SK-N-SH treated with all-trans-retinoic acid at 6 μM for 48 hours (cell line): ENCODE measurements at regions not wholly inside any gene's neighbourhood (a gene's known extent, or its start where the extent isn't known, plus 50 kb on each side); places are given as distances from the start of the nearest gene placed in this dataset.

Experiments used
- ATAC-seq: fragments of 200-7000 bp; cut with Tn5 transposase; 3 replicates; pipeline ENCODE4 v1.9.1; 2020; ENCODE audit warnings: mild to moderate bottlenecking, moderate library complexity
- ARNTL ChIP-seq: fragments of 450-650 bp; formaldehyde crosslinking; IDR thresholded peaks from 2 replicates; pipeline ENCODE4 v1.5.0; 2020; ENCODE audit warnings: low read depth, mild to moderate bottlenecking, moderate library complexity, borderline replicate concordance
- BACH2 ChIP-seq: fragments of 250-450 bp; sonication (Bioruptor Pico); IDR thresholded peaks from 2 replicates; pipeline ENCODE4 v1.9.0; 2021; ENCODE audit warnings: mild to moderate bottlenecking, borderline replicate concordance
- CSDC2 ChIP-seq: fragments of 250-450 bp; sonication (Bioruptor Pico); IDR thresholded peaks from 2 replicates; pipeline ENCODE4 v1.5.0; 2020; ENCODE audit warnings: mild to moderate bottlenecking, moderate library complexity
- ESRRG ChIP-seq: fragments of 250-450 bp; sonication (Bioruptor Pico); IDR thresholded peaks from 2 replicates; pipeline ENCODE4 v1.6.1; 2021; ENCODE audit warnings: mild to moderate bottlenecking
- GLIS3 ChIP-seq: fragments of 250-450 bp; sonication (Bioruptor Pico); IDR thresholded peaks from 2 replicates; pipeline ENCODE4 v1.5.0; 2020; ENCODE audit warnings: mild to moderate bottlenecking, moderate library complexity
- ISL1 ChIP-seq: fragments of 250-450 bp; sonication (Bioruptor Pico); IDR thresholded peaks from 2 replicates; pipeline ENCODE4 v2.1.2; 2022; ENCODE audit warnings: mild to moderate bottlenecking, moderate library complexity
- OSR1 ChIP-seq: fragments of 250-450 bp; sonication (Bioruptor Pico); IDR thresholded peaks from 2 replicates; pipeline ENCODE4 v1.8.0; 2022; ENCODE audit warnings: moderate library complexity, mild to moderate bottlenecking, inconsistent platforms
- PPARA ChIP-seq: fragments of 250-450 bp; sonication (Bioruptor Pico); IDR thresholded peaks from 2 replicates; pipeline ENCODE4 v1.5.0; 2020; ENCODE audit warnings: mild to moderate bottlenecking, borderline replicate concordance
- RARB ChIP-seq: fragments of 250-450 bp; sonication (Bioruptor Pico); IDR thresholded peaks from 2 replicates; pipeline ENCODE4 v1.8.0; 2021; ENCODE audit warnings: mild to moderate bottlenecking, moderate library complexity
- TCF4 ChIP-seq: fragments of 250-450 bp; sonication (Bioruptor Pico); IDR thresholded peaks from 2 replicates; pipeline ENCODE4 v1.8.0; 2021; ENCODE audit warnings: mild to moderate bottlenecking, moderate library complexity, borderline replicate concordance
- TOX ChIP-seq: fragments of 250-450 bp; sonication (Bioruptor Pico); IDR thresholded peaks from 2 replicates; pipeline ENCODE4 v1.8.0; 2021; ENCODE audit warnings: mild to moderate bottlenecking, moderate library complexity, borderline replicate concordance
- ZC3H10 ChIP-seq: fragments of 250-450 bp; sonication (Bioruptor Pico); IDR thresholded peaks from 2 replicates; pipeline ENCODE4 v1.5.1; 2021; ENCODE audit warnings: mild to moderate bottlenecking, moderate library complexity
- ZFP3 ChIP-seq: fragments of 250-450 bp; sonication (Bioruptor Pico); IDR thresholded peaks from 2 replicates; pipeline ENCODE4 v1.5.0; 2020; ENCODE audit warnings: mild to moderate bottlenecking, moderate library complexity
- ZFP30 ChIP-seq: fragments of 450-650 bp; formaldehyde crosslinking; IDR thresholded peaks from 2 replicates; pipeline ENCODE4 v1.5.0; 2022; ENCODE audit warnings: mild to moderate bottlenecking, moderate library complexity
- ZNF565 ChIP-seq: fragments of 450-650 bp; formaldehyde crosslinking; conservative IDR thresholded peaks from 2 replicates; pipeline ENCODE4 v1.5.0; 2020; ENCODE audit warnings: low read depth, mild to moderate bottlenecking, moderate library complexity
- ZNF70 ChIP-seq: fragments of 450-650 bp; formaldehyde crosslinking; IDR thresholded peaks from 2 replicates; pipeline ENCODE4 v1.5.0; 2020; ENCODE audit warnings: mild to moderate bottlenecking, moderate library complexity
- TF ChIP-seq, protein P1 (sequence below): fragments of 250-450 bp; sonication (Bioruptor Pico); IDR thresholded peaks from 2 replicates; pipeline ENCODE4 v1.5.0; 2020; ENCODE audit warnings: mild to moderate bottlenecking, moderate library complexity
- TF ChIP-seq, protein P2 (sequence below): fragments of 250-450 bp; sonication (Bioruptor Pico); IDR thresholded peaks from 2 replicates; pipeline ENCODE4 v1.8.0; 2021; ENCODE audit warnings: low read depth, mild to moderate bottlenecking, moderate library complexity, borderline replicate concordance
- TF ChIP-seq, protein P3 (sequence below): fragments of 250-450 bp; sonication (Bioruptor Pico); IDR thresholded peaks from 2 replicates; pipeline ENCODE4 v1.5.1; 2021; ENCODE audit warnings: mild to moderate bottlenecking, moderate library complexity
- TF ChIP-seq, protein P4 (sequence below): fragments of 250-450 bp; sonication (Bioruptor Pico); IDR thresholded peaks from 2 replicates; pipeline ENCODE4 v1.5.1; 2020; ENCODE audit warnings: low read depth, mild to moderate bottlenecking, moderate library complexity
- TF ChIP-seq, protein P5 (sequence below): fragments of 250-450 bp; sonication (Bioruptor Pico); IDR thresholded peaks from 2 replicates; pipeline ENCODE4 v1.8.0; 2020; ENCODE audit warnings: mild to moderate bottlenecking, moderate library complexity, borderline replicate concordance

DNA sequence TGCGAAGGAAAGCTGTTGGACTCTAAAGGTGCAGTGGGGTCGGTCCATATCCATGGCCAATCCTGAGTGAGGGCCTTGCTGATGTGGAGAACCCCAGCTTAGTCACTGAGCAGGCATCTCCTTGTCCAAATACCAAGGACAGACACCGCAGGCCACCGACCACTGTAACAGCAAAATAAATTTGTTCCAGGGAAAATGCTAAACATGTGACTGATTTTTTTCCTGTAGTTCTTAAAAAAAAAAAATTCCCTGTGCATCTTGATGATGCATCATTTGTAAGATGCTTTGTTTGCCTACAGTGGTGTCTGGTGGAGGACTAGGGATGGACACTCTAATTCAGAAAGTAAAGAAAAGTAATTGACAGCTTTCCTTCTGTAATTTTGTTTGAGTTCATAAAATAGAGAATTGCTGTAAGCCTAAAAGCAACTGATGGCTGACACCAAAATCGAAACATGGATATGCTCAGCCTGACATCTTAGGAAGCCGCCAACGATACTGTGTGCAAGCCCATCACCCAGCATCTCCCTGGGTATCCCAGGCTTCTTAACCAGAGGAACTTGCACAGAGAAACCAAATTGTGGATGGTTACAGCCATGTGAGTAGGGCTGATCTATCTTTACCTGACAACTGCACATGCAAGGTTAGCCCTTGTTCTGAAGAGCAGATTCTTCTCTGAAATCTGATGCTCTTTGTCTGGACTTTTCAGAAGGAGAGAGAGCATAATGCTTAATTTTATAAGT lies 188.6 kb downstream of the ARL4C start:
- TF ChIP-seq CSDC2 (no peak), BACH2 (no peak), ZFP30 (CRISPR knock-in tag) (no peak), ARNTL (CRISPR knock-in tag) (no peak), ZFP3 (CRISPR knock-in tag) (no peak), RARB (CRISPR knock-in tag) (no peak)
- TF ChIP-seq, protein P1, sequence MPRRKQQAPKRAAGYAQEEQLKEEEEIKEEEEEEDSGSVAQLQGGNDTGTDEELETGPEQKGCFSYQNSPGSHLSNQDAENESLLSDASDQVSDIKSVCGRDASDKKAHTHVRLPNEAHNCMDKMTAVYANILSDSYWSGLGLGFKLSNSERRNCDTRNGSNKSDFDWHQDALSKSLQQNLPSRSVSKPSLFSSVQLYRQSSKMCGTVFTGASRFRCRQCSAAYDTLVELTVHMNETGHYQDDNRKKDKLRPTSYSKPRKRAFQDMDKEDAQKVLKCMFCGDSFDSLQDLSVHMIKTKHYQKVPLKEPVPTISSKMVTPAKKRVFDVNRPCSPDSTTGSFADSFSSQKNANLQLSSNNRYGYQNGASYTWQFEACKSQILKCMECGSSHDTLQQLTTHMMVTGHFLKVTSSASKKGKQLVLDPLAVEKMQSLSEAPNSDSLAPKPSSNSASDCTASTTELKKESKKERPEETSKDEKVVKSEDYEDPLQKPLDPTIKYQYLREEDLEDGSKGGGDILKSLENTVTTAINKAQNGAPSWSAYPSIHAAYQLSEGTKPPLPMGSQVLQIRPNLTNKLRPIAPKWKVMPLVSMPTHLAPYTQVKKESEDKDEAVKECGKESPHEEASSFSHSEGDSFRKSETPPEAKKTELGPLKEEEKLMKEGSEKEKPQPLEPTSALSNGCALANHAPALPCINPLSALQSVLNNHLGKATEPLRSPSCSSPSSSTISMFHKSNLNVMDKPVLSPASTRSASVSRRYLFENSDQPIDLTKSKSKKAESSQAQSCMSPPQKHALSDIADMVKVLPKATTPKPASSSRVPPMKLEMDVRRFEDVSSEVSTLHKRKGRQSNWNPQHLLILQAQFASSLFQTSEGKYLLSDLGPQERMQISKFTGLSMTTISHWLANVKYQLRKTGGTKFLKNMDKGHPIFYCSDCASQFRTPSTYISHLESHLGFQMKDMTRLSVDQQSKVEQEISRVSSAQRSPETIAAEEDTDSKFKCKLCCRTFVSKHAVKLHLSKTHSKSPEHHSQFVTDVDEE (CRISPR knock-in tag) = no peak
- TF ChIP-seq, protein P2, sequence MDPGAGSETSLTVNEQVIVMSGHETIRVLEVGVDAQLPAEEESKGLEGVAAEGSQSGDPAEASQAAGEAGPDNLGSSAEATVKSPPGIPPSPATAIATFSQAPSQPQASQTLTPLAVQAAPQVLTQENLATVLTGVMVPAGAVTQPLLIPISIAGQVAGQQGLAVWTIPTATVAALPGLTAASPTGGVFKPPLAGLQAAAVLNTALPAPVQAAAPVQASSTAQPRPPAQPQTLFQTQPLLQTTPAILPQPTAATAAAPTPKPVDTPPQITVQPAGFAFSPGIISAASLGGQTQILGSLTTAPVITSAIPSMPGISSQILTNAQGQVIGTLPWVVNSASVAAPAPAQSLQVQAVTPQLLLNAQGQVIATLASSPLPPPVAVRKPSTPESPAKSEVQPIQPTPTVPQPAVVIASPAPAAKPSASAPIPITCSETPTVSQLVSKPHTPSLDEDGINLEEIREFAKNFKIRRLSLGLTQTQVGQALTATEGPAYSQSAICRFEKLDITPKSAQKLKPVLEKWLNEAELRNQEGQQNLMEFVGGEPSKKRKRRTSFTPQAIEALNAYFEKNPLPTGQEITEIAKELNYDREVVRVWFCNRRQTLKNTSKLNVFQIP = no peak
- TF ChIP-seq, protein P3, sequence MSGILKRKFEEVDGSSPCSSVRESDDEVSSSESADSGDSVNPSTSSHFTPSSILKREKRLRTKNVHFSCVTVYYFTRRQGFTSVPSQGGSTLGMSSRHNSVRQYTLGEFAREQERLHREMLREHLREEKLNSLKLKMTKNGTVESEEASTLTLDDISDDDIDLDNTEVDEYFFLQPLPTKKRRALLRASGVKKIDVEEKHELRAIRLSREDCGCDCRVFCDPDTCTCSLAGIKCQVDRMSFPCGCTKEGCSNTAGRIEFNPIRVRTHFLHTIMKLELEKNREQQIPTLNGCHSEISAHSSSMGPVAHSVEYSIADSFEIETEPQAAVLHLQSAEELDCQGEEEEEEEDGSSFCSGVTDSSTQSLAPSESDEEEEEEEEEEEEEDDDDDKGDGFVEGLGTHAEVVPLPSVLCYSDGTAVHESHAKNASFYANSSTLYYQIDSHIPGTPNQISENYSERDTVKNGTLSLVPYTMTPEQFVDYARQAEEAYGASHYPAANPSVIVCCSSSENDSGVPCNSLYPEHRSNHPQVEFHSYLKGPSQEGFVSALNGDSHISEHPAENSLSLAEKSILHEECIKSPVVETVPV (CRISPR knock-in tag) = no peak
- TF ChIP-seq, all 23 proteins: peak for 0
- no peak; the same call in 2 of the 3 replicates for ATAC-seq

DNA sequence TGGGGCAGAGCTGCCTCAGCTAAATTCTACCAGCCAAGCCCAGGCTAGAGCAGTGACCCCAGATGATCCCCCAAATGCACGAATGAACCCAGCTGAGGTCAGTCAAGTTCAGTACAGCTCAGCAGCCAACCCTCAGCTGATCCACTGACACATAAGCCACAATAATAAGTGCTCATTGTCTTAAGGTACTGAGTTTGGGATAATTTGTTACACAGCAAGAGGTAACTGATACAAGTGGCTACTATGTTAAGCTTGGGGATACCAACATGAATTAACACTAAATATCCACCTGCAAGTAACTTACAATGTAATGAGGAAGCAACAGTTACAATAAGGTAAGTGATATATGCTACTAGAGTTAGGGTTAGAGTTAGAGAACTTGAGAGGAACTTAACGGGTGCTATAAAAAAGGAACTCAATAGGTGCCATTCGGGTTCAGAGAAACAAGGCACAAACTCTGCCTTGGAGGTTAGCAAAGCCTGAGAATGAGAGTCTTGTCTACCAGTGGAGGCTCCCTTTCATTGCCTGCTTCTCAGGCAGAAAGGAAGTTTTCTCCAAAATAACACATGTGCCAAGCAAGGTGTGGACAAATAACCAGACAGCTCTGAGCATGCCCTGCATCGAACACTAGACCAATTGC lies 189.4 kb downstream of the ARL4C start:
- ATAC-seq = no peak
- TF ChIP-seq ZC3H10 (CRISPR knock-in tag) (no peak), ZFP30 (CRISPR knock-in tag) (no peak), GLIS3 (CRISPR knock-in tag) (no peak), TOX (CRISPR knock-in tag) (no peak), TCF4 (no peak), ESRRG (no peak)
- TF ChIP-seq, protein P2 = no peak
- TF ChIP-seq, protein P4, sequence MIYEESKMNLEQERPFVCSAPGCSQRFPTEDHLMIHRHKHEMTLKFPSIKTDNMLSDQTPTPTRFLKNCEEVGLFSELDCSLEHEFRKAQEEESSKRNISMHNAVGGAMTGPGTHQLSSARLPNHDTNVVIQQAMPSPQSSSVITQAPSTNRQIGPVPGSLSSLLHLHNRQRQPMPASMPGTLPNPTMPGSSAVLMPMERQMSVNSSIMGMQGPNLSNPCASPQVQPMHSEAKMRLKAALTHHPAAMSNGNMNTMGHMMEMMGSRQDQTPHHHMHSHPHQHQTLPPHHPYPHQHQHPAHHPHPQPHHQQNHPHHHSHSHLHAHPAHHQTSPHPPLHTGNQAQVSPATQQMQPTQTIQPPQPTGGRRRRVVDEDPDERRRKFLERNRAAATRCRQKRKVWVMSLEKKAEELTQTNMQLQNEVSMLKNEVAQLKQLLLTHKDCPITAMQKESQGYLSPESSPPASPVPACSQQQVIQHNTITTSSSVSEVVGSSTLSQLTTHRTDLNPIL (CRISPR knock-in tag) = no peak

DNA sequence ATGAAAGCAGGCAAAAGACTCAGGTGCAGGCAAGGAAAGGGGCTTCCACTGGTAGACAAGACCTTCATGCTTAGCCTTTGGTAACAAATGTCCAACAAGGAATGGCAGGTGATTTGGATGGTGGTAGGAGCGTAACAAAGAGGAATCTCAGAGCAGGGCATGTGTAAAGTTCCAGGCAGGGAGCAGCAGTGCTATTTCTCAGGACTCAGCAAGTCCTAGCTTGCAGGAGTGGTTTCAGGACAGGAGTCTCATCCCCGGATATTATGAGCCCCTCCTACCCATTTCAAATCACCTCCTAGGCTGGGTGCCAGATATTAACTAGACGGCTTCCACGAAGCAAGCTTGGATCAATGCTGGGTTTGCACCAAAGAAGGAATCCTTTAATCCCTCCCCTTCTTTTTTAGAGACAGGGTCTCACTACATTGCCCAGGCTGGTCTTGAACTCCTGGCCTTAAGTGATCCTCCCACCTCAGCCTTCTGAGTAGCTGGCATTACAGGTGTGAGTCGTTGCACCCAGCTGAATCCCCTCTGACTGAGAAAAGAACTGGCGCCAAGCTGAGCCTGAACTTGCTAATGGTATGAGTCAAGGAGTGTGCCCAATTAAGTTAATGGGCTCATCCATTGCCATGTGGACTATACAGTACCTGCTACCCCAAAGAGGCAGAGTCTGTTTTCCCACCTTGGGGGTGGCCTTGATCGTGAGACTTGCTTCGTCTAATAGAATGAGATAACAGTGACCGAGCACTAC lies 190.3 kb downstream of the ARL4C start:
- no peak for ATAC-seq
- TF ChIP-seq ISL1 (CRISPR knock-in tag) (no peak), TCF4 (no peak), GLIS3 (CRISPR knock-in tag) (no peak), ZNF565 (CRISPR knock-in tag) (no peak), ZNF70 (no peak), ZFP3 (CRISPR knock-in tag) (no peak), BACH2 (no peak), OSR1 (CRISPR knock-in tag) (no peak), ESRRG (no peak), PPARA (no peak), RARB (CRISPR knock-in tag) (no peak), CSDC2 (no peak)
- TF ChIP-seq, protein P3 (CRISPR knock-in tag) = no peak
- TF ChIP-seq, protein P4 (CRISPR knock-in tag) = no peak
- TF ChIP-seq, protein P5, sequence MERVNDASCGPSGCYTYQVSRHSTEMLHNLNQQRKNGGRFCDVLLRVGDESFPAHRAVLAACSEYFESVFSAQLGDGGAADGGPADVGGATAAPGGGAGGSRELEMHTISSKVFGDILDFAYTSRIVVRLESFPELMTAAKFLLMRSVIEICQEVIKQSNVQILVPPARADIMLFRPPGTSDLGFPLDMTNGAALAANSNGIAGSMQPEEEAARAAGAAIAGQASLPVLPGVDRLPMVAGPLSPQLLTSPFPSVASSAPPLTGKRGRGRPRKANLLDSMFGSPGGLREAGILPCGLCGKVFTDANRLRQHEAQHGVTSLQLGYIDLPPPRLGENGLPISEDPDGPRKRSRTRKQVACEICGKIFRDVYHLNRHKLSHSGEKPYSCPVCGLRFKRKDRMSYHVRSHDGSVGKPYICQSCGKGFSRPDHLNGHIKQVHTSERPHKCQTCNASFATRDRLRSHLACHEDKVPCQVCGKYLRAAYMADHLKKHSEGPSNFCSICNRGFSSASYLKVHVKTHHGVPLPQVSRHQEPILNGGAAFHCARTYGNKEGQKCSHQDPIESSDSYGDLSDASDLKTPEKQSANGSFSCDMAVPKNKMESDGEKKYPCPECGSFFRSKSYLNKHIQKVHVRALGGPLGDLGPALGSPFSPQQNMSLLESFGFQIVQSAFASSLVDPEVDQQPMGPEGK (CRISPR knock-in tag) = no peak
